WTC11 (cell line): ENCODE measurements at regions not wholly inside any gene's neighbourhood (a gene's known extent, or its start where the extent isn't known, plus 50 kb on each side); places are given as distances from the start of the nearest gene placed in this dataset.

Experiments
- CTCF ChIP-seq: fragments of 200-600 bp; IDR thresholded peaks from 2 replicates; pipeline ENCODE4 v1.8.0; 2022; ENCODE audit warnings: antibody characterized with exemption
- GABPB1 ChIP-seq: sonication (generic); formaldehyde crosslinking; IDR thresholded peaks from 2 replicates; pipeline ENCODE4 v1.8.1; 2023; ENCODE audit warnings: mild to moderate bottlenecking, missing genetic modification reagents
- JAZF1 ChIP-seq: fragments of 250-450 bp; sonication (Bioruptor Pico); IDR thresholded peaks from 2 replicates; pipeline ENCODE4 v1.9.0; 2021; ENCODE audit warnings: moderate library complexity, mild to moderate bottlenecking, inconsistent platforms
- KAT7 ChIP-seq: sonication (generic); formaldehyde crosslinking; IDR thresholded peaks from 2 replicates; pipeline ENCODE4 v1.8.1; 2023; ENCODE audit warnings: missing genetic modification reagents, mild to moderate bottlenecking, borderline replicate concordance
- TF ChIP-seq, protein P1 (sequence below): sonication (generic); formaldehyde crosslinking; IDR thresholded peaks from 2 replicates; pipeline ENCODE4 v1.8.0; 2022; ENCODE audit warnings: mild to moderate bottlenecking, missing genetic modification reagents

GRCh38 chr10:71036297-71036966 is 148.1 kb upstream of the PCBD1 start:
- no peak for TF ChIP-seq KAT7 (CRISPR knock-in tag)
- no peak for TF ChIP-seq JAZF1 (CRISPR knock-in tag)
- TF ChIP-seq CTCF: no peak
- TF ChIP-seq GABPB1: no peak
- TF ChIP-seq, protein P1, sequence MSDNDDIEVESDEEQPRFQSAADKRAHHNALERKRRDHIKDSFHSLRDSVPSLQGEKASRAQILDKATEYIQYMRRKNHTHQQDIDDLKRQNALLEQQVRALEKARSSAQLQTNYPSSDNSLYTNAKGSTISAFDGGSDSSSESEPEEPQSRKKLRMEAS (CRISPR knock-in tag): no peak
